Nucleus accumbens (tissue), 56 donors: ENCODE measurements at regions not wholly inside any gene's neighbourhood (a gene's known extent, or its start where the extent isn't known, plus 50 kb on each side); places are given as distances from the start of the nearest gene placed in this dataset.

ENCODE experiments used
- DNase-seq, 56 donors: peaks; one replicate each; lab custom pipeline; 2025; lab: John Stamatoyannopoulos, UW

GRCh38 chrY:13149148-13149547, 244.5 kb downstream of the DDX3Y start:
- DNase-seq, result no peak

DNA sequence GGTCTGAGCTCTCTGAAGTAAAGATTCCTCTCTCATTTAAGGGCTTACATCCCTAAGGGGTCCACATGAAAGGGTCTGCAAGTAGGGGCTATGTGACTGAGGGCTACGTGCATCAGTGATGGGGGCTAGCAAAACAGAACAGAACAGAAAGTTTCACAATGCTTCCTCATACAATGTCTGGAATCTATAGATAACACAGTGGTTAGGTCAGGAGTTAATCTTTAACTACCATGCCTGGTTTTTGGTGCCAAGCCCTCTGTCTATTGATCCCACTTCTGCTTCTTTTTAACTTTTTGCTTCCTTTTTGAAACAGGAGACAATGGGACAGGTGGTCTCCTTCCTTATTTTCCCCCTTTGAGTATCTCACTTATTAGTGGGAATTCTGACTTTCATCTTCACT, 263.0 kb downstream of the DDX3Y start:
- DNase-seq, result no peak

DNA sequence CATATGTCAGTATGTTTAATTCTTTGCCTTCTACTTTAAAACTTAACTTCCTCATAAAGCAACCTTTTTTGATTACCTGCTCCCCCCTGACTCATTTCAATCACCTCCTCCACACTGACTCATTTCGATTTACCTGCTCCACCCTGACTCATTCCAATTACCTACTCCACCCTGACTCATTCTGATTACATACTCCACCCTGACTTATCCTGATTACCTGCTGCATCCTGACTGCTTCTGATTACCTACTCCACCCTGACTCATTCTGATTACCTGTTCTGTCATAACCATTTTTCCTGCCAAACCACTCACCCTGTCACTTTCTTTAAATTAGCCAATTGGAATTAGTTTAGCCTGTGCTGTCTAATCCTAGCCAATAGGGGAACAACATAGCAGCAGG, 263.6 kb downstream of the DDX3Y start:
- peak in 8 of 56 donors; percentile 0 to 6 (median 0) for DNase-seq
